ENCODE measurements at regions not wholly inside any gene's neighbourhood (a gene's known extent, or its start where the extent isn't known, plus 50 kb on each side); places are given as distances from the start of the nearest gene placed in this dataset.

GRCh38 chr7:85525676-85526075 lies 338.8 kb upstream of the SEMA3D start (continued):
- no peak for TF ChIP-seq POLR2H (tag; IDR thresholded peaks at IDR 0.05; ENCODE audit: low read depth)
- TF ChIP-seq SMARCE1 (IDR thresholded peaks at IDR 0.05): no peak
- TF ChIP-seq ZNF561 (CRISPR knock-in tag; conservative IDR thresholded peaks at IDR 0.05): no peak
- TF ChIP-seq FOXM1 (IDR thresholded peaks at IDR 0.05; ENCODE audit: low read depth): no peak
- no peak for TF ChIP-seq FOXM1 (CRISPR knock-in tag; IDR thresholded peaks at IDR 0.05; ENCODE audit: low read depth)

GRCh38 chr7:85522070-85522469 lies 335.2 kb upstream of the SEMA3D start:
- H3K4me1 ChIP-seq (replicated peaks in 1 of 2; ENCODE audit: control insufficient read depth in 2 of 2, insufficient read depth in 2 of 2, low read length in 2 of 2): no peaks in the 10 kb centered on the region
- BruUV-seq (replicated peaks): no TSS peak
- H3K27ac ChIP-seq (ENCODE audit: extremely low read depth, low read depth, low read length): no peak overlapping the region
- TF ChIP-seq HOMEZ (CRISPR knock-in tag; IDR thresholded peaks at IDR 0.05): no peak
- no peak for TF ChIP-seq PRMT5 (CRISPR knock-in tag; IDR thresholded peaks at IDR 0.05)
- TF ChIP-seq MLLT1 (IDR thresholded peaks at IDR 0.05): no peak
- no peak for TF ChIP-seq SIN3B (IDR thresholded peaks at IDR 0.05; ENCODE audit: low read depth)
- TF ChIP-seq FOS (IDR thresholded peaks at IDR 0.05; ENCODE audit: extremely low read depth, insufficient read length): no peak
- TF ChIP-seq THRB (CRISPR knock-in tag; conservative IDR thresholded peaks at IDR 0.05): no peak
- no peak for TF ChIP-seq GTF2B (IDR thresholded peaks at IDR 0.05; ENCODE audit: extremely low read depth, insufficient read length)
- no peak for TF ChIP-seq ZNF146 (CRISPR knock-in tag; IDR thresholded peaks at IDR 0.05; ENCODE audit: unreplicated experiment)
- no peak overlapping the region for H2AFZ ChIP-seq (ENCODE audit: low read depth, low read length)
- no peaks in the 10 kb centered on the region for H4K20me1 ChIP-seq (replicated peaks; ENCODE audit: control insufficient read depth, insufficient read depth, low read length)
- no peaks in the 10 kb centered on the region for H3K79me2 ChIP-seq (ENCODE audit: control insufficient read depth, insufficient read depth, low read length)
- 1% methylated on average over 4 of the region's 4 CpGs for WGBS (ENCODE audit: insufficient coverage, low coverage, missing lambda C conversion rate)
- ChIA-PET CTCF (ENCODE audit: low intra/inter-chr PET ratio) (no interaction called here), POLR2A (no interaction called here)
- no peak overlapping the region for H3K9ac ChIP-seq (ENCODE audit: insufficient read depth in 1 of 2, low read depth in 2 of 2, low read length in 2 of 2)
- H3K36me3 ChIP-seq (ENCODE audit: control insufficient read depth, insufficient read depth, low read length): no peaks in the 10 kb centered on the region
- H3K9me3 ChIP-seq (replicated peaks; ENCODE audit: control insufficient read depth, insufficient read depth, low read depth, low read length): no peaks in the 10 kb centered on the region; the same call in 1 of the 2 replicates
- H3K4me2 ChIP-seq (ENCODE audit: insufficient read depth, low read length): no peak overlapping the region
- H3K9me1 ChIP-seq (ENCODE audit: control insufficient read depth, insufficient read depth, low read length): no peaks in the 10 kb centered on the region
- no peaks in the 10 kb centered on the region for H3K27me3 ChIP-seq (ENCODE audit: control insufficient read depth in 2 of 2, insufficient read depth in 2 of 2, low read length in 2 of 2)
- intact Hi-C loops (cut with micrococcal nuclease): no loop called here
- no peak overlapping the region for H3K4me3 ChIP-seq
- in situ Hi-C loops (cut with MboI): no loop called here
- FAIRE-seq (no peak), ATAC-seq (no peak), DNase-seq (ENCODE audit: extremely low read depth in 1 of 4, low spot score in 3 of 4) (no peak)

All from K562 (cell line).